SK-N-MC (cell line): ENCODE measurements at regions not wholly inside any gene's neighbourhood (a gene's known extent, or its start where the extent isn't known, plus 50 kb on each side); places are given as distances from the start of the nearest gene placed in this dataset.

ENCODE experiments used
- EZH2 ChIP-seq: fragments of 200-600 bp; sonication (generic); IDR thresholded peaks from one replicate; pipeline ENCODE4 v1.6.1; 2017; ENCODE audit warnings: antibody characterized with exemption
- POLR2AphosphoS5 ChIP-seq: IDR thresholded peaks from 2 replicates; pipeline ENCODE4 v1.6.1; 2012; ENCODE audit warnings: mild to moderate bottlenecking, low read depth, low read length, borderline replicate concordance

DNA sequence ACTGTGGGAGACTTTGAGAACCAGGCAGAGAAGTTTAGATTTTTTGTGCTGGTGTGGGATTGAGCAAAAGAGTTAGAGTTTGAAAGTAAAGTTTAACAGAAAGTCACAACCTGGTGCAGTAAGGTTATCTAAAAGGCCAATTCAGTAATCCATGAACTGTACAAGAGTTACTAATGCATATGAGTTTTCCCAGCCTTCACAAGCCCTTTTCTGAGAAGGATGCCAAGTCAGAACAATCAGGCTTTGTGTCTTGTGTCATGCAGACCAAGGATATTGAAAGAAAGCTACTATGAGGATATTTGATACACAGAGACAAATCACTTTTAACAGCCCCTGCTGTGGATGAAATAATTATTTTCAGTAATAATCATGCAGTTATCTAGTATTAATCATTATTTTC, 68.8 kb upstream of the MYO3A start:
- TF ChIP-seq EZH2, result no peak
- TF ChIP-seq POLR2AphosphoS5, result no peak
